Cerebellar nuclear complex (tissue), 1 donor: ENCODE measurements at regions not wholly inside any gene's neighbourhood (a gene's known extent, or its start where the extent isn't known, plus 50 kb on each side); places are given as distances from the start of the nearest gene placed in this dataset.
"Not testable (repeated sequence)": the region's sequence is repeated elsewhere in the genome, so short reads cannot be mapped to it uniquely, and the experiment has no call there.

Experiments used
- DNase-seq, 2 experiments: peaks; one replicate each; lab custom pipeline; 2025; lab: John Stamatoyannopoulos, UW

GRCh38 chr11:106497321-106497720 is 419.9 kb downstream of the AASDHPPT start:
- DNase-seq: no peak

GRCh38 chr11:106497822-106498221 is 420.4 kb downstream of the AASDHPPT start:
- DNase-seq: no peak

- no peak for DNase-seq
Measured at GRCh38 chr11:106503901-106504300, 426.4 kb downstream of the AASDHPPT start.

- no peak for DNase-seq
Measured at GRCh38 chr11:106507645-106508306, 430.3 kb downstream of the AASDHPPT start.

- no peak for DNase-seq
Measured at GRCh38 chr11:106514706-106515105, 437.2 kb downstream of the AASDHPPT start.

- DNase-seq: no peak
Measured at GRCh38 chr11:106517426-106517825, 440.0 kb downstream of the AASDHPPT start.

GRCh38 chr11:106520146-106520912 is 442.9 kb downstream of the AASDHPPT start:
- DNase-seq: no peak

GRCh38 chr11:106520920-106521319 is 443.5 kb downstream of the AASDHPPT start:
- DNase-seq: no peak

- DNase-seq: no peak
Measured at GRCh38 chr11:106523171-106523570, 445.7 kb downstream of the AASDHPPT start.

GRCh38 chr11:106523921-106524320 is 446.5 kb downstream of the AASDHPPT start:
- no peak for DNase-seq

- no peak for DNase-seq
Measured at GRCh38 chr11:106524436-106524835, 447.0 kb downstream of the AASDHPPT start.

- not testable (repeated sequence) for DNase-seq
Measured at GRCh38 chr11:106531648-106532047, 454.2 kb downstream of the AASDHPPT start.

- no peak for DNase-seq
Measured at GRCh38 chr11:106533046-106533445, 455.6 kb downstream of the AASDHPPT start.

- DNase-seq: no peak
Measured at GRCh38 chr11:106540001-106540400, 462.5 kb downstream of the AASDHPPT start.

GRCh38 chr11:106548406-106548805 is 469.9 kb downstream of the GUCY1A2 start:
- no peak for DNase-seq

- DNase-seq: no peak
Measured at GRCh38 chr11:106551744-106552673, 466.3 kb downstream of the GUCY1A2 start.

GRCh38 chr11:106552694-106553203 is 465.5 kb downstream of the GUCY1A2 start:
- no peak for DNase-seq

GRCh38 chr11:106553304-106553703 is 465.0 kb downstream of the GUCY1A2 start:
- DNase-seq: no peak

- not testable (repeated sequence) for DNase-seq
Measured at GRCh38 chr11:106555566-106556250, 462.6 kb downstream of the GUCY1A2 start.

- no peak for DNase-seq
Measured at GRCh38 chr11:106565326-106565725, 452.9 kb downstream of the GUCY1A2 start.

- no peak for DNase-seq
Measured at GRCh38 chr11:106568632-106569031, 449.6 kb downstream of the GUCY1A2 start.
